ENCODE measurements at regions not wholly inside any gene's neighbourhood (a gene's known extent, or its start where the extent isn't known, plus 50 kb on each side); places are given as distances from the start of the nearest gene placed in this dataset.
"Not testable (repeated sequence)": the region's sequence is repeated elsewhere in the genome, so short reads cannot be mapped to it uniquely, and the experiment has no call there.

DNA sequence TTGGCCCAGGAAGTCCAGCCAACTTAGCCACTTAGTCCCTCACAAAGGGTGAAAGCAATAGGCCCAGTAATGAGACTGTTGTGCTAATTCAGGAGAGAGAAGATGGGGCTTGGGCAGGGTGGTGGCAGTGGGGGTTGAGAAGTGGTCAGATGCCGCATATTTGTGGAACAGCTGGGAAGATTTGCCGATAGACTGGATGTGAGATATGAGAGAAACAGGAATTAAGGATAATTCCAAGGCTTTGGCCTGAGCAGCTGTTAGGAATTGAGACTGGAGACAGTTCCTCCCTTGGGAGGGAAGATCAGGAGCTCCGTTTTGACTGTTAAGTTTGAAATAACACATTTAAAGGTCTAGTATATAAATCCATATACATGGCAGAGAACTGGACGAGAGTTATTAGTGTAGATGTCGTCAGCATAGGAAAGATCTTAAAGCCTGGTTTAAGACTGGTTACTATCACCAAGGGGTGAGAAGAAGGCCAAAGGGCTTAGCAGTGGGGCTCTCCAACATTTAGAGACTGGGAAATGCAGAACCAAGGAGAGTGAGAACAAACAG, 323.7 kb upstream of the FAM78B start:
- DNase-seq (ENCODE audit: low read depth), result no peak

DNA sequence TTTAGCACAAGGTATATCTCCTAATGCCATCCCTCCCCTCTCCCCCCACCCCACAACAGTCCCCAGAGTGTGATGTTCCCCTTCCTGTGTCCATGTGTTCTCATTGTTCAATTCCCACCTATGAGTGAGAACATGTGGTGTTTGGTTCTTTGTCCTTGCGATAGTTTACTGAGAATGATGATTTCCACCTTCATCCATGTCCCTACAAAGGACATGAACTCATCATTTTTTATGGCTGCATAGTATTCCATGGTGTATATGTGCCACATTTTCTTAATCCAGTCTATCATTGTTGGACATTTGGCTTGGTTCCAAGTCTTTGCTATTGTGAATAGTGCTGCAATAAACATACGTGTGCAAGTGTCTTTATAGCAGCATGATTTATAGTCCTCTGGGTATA, 327.0 kb upstream of the FAM78B start:
- not testable (repeated sequence) for DNase-seq (ENCODE audit: low read depth)

DNA sequence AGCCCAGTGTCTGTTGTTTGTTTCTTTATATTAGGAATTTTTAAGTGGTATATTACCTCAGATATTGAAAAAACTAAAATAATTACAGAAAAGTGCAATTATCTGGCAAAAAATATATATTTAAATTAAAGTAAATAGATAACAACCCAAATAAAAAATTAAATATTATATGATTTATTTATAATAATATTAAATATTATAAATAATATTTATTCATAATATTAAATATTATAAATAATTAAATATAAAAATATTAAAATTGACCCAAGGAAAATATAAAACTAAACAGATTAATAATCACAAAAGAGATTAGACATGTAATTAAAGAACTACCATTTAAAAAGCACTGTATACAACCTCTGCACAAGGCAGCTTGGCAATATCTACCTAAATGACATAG, 331.9 kb upstream of the POGK start:
- DNase-seq (ENCODE audit: low read depth), result no peak

DNA sequence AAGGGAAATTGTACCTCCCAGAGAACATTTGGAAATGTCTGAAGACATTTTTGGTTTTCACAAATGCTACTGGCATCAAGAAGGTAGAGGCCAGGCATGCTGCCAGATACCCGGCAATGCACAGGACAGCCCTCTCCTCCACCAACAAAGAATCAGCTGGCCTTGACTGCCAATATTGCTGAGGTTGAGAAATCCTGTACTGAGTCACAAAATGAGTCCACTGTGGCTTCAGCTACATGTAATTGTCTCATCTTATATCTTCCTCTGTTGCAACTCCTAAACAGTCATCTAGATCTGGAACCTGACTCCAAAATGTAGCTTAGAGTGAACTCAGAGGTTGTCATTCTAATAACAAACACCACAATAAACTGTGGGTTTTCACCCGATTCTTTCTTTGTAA, 327.5 kb upstream of the POGK start:
- no peak for DNase-seq (ENCODE audit: low read depth)

DNA sequence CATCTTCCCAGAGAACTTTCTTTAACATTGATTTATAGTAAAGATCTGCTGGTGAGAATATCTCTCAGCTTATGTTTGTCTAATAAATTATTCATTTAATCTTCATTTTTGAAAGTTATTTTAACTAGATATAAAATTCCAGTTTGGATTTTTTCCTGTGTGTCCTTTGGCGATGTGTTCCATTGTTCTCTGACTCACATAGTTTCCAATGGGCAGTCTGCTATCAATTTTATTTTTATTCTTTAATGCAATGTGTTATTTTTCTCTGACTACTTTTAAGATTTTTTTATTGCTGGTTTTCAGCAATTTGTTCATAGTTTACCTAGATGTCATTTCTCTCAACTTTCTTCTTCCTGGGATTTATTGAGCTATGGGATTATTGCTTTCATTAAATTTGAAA, 325.2 kb upstream of the POGK start:
- DNase-seq (ENCODE audit: low read depth), result no peak

DNA sequence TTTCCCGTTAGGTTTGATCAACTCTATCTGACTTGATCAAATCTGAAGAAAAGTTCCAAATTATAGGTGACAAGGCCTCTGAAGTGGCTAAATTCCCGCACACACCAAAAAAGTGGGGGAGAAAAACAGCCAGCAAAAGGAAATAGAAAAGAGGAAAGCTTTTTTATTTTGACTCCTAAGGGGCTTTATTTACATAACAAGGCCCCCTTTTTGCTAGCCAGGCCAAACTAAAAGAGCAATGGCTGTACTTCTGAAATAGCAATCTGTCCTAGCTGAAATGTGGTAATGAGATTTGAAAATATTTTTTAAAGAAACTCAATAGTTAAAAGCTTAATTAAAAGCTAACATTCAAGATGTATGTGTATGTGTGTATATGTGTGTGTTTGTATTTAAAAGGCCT, 311.5 kb upstream of the POGK start:
- DNase-seq (ENCODE audit: low read depth), result no peak

DNA sequence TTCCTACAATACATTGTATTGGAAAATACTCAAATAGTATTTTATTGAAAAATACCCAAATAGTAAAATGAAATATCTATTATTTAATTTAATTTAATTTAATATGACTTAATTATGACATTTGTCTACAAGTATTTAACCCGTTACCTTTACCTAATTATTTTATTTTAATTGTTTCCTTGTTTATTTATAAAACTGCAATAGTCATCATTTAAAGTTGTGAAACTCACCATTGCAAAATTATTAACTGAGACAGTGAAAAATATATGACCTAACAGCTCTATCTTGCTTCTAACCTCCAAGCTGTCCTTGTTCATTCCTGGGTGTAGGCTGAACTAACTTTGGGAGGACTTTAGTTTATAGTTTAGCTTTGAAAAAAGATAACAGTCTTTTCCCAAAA, 300.6 kb upstream of the POGK start:
- DNase-seq (ENCODE audit: low read depth), result no peak

DNA sequence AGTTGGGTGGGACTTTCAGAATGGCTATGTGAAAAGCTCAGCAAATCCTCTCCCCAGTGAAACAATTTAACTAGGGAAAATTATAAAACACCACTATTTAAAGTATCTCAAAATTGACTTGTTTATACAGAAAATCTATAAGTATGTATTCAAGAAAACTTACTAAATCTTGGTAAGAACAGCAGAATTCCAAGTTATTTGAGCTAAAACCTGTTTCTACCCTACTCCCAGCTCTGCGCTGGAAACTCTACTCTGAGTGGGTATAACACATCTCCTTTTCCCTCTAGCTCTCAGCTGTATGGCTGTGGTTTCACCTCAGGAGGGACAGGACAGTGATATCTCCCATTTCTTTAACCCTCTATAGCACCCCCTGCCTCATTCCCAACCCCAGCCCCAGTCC, 295.2 kb upstream of the POGK start:
- no peak for DNase-seq (ENCODE audit: low read depth)

DNA sequence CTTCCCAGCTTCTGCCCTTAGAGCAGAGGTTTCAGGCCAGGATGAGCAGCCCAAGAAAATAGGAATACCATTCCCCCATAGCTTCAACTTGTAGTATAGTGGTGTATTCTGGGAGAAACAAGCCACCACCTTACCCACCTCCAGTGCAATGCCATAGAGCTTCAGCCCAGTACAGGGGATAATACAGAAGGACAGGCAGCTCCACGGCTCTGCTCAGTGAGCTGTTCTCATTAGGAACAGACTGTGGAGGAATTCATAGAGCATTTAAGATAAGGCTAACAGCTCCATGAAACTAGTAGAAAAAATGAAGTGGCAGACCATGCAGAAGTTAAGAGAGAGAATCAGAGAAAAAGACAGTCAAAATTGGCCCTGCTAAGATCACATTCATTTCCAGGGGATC, 294.7 kb upstream of the POGK start:
- DNase-seq (ENCODE audit: low read depth), result no peak

DNA sequence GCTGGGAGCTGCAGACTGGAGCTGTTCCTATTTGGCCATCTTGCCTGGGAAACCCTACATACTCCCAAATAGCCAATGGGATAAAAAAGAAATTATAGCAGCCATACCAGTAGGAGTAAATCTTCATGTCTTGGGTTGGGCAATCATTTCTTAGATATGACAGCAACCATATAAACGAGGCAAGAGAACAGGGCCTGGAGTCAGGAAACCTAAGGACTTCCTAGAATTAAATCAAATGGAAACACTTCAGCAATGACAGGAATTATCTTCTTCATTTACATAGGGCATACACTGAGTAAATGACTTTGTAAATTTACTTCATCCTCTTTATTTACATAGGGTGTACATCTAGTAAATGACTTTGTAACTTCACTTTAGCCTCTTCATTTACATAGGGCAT, 286.6 kb upstream of the POGK start:
- no peak for DNase-seq (ENCODE audit: low read depth)

DNA sequence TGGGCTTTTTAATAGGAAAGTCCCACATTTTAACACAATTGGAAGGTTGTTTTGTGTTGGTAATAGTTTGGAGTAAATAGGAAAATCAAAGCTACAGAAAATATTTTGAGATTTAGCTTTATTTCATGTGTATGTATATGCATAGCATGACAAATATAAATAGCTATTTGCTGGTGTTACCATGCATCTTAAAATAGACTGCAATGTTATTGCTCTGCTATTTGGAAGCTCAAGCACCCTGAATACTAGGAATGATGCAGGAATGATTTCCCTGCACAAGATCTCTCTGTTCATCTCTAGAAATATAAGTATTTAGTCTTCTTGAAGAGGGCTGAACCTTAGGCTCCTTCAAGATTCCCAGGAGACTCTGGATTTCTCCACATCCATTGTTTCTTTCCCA, 268.3 kb upstream of the POGK start:
- DNase-seq (ENCODE audit: low read depth), result no peak

DNA sequence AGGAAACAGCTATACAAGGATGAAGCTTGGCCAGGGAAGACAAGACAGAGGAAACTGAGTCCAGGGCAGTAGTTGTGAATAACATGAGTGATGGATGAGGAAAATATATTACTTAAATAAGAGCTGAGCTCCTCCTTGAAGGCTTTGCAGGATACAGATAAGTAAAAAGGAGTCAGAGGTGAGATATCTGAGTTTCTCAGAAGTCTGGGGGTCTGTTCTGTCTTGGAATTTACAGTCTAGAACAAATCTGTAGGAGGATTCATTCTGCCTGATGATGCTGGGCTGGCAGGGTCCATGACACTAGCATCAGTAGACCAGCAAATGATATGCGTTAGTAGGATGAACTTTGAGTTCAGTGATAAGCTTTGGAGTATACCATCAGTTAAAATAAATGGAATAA, 266.1 kb upstream of the POGK start:
- DNase-seq (ENCODE audit: low read depth), result no peak

DNA sequence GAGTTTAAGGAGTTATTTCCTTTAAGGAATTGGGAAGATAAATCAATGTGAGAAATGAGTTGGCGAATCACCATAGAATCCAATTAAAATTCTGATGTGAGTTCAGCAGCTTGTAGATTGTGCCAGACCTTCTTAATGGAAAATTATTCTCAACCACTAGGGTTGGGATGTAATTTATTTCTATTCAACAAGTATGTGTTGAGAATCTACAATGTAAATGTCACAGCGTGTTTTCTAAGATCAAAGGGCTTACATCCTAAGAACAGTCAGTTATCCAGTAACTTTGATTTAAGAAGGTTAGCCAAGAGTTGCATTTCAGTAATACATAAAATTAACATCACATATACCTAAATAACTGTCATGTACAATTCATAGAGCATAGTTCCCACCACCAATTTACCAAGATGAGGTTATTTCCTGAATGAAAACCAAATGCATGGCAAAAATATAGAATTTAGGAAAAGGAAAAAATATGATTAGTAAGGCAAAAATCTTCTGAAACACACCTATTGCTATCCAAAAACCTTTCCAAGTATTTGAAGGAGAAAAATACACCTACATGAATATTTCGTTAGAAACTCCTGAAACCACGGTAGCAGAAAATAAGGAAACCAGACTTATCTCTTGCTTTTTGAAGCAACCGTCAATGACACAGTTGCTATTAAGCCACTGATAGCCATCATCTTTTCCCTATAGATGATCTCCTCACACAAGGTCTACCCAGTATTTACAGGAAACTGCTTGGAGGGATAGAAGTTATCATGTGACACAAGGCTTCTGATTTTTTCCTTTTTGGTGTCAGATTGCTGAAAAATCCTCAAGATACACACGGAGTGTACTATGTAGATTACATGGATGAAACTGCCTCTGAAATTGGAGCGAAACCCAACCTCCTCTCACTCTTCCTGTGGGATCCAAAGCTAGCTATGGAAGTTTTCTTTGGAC, 259.4 kb upstream of the POGK start:
- DNase-seq (ENCODE audit: low read depth), result no peak

DNA sequence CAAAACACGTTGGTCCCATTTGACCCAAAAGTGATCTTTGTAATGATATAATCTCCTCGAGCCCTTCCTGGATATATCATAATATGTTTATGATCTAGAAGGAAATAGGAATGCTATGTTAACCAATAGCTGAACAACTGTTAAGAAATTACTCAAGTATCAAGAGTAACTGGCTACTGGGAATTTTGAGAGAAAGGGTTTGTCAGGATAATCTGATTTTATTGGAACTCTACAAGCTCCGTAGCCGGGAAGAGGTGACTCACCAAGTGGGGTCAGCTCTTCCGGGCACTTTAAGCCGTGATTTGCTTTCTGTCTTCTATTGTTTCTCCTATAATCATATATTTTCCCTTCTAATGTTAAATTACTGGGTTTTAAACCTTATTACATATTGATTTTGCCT, 250.5 kb upstream of the POGK start:
- DNase-seq (ENCODE audit: low read depth), result no peak

DNA sequence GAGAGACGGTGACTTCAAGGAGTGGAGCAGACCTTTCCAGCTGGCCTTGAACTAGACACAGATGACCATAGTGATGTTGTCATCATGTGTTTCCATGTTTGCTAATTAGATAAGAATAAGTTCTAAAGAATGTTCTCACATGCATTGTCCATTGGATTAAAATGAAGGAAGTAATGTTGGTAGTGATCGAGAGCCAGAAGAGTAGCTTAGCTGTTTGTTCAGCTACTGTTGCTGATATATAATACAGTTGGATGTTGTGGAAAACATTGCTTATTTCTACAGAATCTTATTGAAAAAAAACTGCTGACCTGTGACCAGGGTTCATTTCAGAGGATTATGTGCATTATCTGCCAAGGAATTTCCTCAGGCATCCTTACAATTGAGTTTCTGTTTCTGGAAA, 249.1 kb upstream of the POGK start:
- DNase-seq (ENCODE audit: low read depth), result no peak

DNA sequence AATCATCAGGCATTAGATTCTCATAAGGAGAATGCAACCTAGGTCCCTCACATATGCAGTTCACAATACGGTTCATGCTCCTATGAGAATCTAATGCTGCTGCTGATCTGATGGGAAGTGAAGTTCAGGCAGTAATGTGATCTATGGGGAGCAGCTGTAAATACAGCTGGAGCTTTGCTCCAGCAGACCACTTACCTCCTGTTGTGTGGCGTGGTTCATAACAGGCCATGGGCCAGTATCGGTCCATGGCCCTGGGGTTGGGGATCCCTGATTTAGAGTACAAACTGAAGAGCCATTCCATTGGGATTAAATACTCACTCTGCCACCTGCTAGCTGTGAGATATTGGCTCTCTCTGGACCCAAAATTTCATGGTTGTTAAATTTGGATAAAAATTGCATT, 244.6 kb upstream of the POGK start:
- no peak for DNase-seq (ENCODE audit: low read depth)

DNA sequence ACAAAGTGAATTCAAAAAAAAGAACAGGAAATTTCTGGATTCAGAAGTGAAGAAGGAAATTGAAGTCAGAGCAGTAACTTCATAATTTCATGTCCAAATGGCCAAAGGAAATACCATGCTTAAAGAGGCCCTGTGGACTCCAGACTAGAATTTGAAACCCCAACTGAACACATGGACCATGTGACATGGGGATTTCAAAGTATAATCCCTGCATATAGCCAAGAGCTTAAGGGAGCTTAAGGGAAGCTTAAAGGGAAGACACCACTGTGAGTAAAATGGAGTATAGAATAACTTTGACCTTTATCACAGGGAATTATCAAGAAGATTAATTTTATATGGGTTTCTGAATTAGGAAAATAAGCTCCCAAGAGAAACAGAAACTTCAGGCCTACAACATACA, 241.8 kb upstream of the POGK start:
- no peak for DNase-seq (ENCODE audit: low read depth)

DNA sequence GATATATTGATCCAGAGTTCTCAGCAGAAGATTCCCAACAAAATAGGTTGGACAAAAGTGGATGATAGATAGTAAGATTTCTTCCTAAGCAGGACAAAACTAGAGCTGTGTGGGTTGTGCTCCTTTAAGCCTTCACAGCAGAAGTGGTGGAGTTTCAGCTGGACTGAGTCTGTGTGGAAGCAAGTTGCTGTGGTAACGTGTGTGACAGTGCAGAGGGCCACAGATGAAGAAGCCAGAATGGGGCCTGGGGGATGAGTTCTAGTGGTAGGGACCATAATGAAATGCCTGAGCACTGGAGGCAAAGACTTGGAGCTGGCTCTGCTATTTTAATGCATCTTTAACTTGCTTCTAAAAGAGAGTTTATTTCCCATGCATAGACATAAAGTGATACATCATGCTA, 238.7 kb upstream of the POGK start:
- DNase-seq (ENCODE audit: low read depth), result no peak

DNA sequence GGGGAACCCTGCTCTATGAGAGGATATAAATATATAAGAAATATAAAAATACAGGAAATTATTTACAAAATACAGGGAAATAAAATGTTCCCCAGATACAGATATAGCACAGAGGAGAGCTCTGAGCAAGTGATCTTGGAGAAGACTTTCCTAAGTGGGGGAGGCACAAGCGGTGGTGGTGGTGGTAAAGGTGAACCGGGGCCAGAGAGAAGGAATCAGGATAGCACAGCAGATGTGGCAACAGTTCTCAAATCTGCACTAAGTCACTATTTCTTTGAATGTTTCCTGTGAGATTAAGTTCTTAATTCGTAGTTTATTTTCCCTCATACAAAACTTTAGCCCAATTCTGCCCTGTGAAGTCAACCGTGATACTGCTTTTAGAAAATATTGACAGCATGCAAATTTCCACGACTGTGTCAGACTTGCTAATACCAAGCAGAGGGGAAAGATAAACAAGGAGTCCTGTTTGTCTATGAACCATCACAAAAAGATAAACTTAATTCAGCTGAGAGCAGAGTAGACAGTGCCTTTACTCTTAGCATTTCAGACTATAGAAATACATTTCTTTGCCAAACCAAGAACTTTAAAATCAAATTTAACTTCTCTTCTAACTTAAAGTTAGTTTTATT, 237.5 kb upstream of the POGK start:
- no peak for DNase-seq (ENCODE audit: low read depth)

DNA sequence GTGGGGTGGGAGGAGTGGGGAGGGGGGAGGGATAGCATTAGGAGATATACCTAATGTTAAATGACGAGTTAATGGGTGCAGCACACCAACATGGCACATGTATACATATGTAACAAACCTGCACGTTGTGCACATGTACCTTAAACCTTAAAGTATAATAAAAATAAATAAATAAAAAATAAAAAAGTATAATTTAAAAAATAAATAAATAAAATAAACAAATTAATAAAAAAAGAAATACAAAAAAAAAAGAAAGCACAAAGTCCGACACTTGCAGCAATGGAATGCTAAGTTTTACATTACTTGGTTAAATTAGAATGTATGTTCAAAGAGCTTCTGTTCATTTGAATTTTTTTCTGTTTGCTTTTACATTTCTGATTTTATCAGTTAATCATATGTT, 236.5 kb upstream of the POGK start:
- DNase-seq (ENCODE audit: low read depth), result not testable (repeated sequence)

DNA sequence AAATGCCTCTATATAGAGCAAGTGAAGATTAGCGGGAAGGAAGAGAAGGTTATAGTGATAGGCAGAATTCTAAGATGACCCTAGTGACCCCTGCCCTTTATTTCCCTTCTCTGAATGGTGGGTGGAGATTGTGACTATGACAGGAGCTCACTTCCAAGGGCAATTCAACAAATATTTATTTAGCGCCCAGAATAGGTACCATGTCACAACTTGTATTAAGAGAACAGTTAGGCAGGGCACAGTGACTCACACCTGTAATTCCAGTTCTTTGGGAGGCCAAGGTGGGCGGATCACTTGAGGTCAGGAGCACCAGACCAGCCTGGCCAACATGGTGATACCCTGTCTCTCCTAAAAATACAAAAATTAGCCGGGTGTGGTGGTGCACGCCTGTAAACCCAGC, 236.0 kb upstream of the POGK start:
- no peak for DNase-seq (ENCODE audit: low read depth)

DNA sequence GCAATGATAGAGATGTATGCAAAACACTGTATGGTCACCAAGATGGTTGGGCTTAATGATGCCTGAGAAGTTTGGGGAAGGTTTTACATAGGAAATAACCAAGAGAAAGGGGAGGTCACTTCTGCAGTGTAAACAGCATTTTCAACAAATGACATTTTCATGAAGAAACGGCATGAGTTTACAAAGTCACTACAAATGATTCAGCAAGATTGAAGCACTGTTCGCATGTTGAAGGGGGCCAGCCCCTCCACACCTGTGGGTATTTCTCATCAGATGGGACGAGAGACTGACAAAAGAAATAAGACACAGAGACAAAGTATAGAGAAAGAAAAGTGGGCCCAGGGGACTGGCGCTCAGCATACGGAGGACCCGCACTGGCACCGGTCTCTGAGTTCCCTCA, 234.1 kb upstream of the POGK start:
- no peak for DNase-seq (ENCODE audit: low read depth)

DNA sequence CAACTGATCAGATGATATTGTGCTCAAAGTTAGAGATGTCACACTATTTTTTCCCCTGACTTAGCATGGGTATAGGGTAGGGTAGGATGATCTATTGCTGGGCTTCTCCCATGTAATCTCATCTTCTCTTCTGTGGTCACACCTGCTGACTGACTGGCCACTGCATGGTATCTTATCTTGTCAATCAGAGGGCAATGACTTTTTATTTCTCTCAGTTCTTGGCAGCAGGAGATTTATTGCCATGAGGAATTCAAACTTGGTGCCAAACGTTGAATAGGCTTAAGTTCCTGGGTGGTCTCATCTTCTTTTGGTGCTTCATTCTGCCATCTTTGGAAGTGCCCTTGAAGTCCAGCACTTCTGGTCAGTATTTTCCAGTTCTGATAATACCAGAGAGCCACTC, 226.4 kb upstream of the POGK start:
- DNase-seq (ENCODE audit: low read depth), result no peak

DNA sequence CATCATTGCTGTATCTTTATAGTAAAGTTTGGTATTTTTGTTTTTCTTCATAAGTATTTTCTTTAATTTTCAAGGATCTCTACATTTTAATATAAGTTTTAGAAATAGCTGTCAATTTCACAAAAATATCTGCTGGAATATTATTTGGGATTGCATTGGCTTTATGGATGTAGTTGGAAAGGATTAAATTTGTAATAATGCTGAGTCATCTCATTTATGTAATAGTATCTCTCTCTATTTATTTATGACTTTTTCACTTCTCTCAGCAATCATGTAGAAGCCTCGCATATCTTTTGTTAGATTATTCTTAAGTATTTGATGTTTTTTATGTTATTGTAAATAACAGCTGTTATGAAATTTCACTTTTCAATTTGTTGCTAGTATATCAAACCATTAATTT, 223.1 kb upstream of the POGK start:
- DNase-seq (ENCODE audit: low read depth), result no peak
